ENCODE measurements at regions not wholly inside any gene's neighbourhood (a gene's known extent, or its start where the extent isn't known, plus 50 kb on each side); places are given as distances from the start of the nearest gene placed in this dataset.

DNA sequence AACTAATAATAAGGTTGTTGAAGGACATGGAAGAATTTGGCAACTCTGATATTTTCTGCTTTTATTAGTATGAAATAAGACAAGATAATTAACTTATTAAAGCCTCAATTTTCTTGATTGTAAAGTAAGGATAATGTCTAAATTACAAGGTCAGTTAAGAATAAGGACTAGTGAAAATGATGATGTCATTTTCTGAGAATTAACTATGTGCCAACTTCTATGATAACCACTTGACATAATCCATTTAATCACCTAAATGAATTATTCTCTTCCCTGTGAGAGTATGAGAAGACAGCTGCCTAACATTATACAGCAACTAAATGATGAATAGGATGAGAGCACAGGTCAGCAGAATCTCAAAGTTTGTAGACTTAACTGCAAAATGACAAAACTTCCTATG lies 1153.4 kb upstream of the POT1 start:
- Histone ChIP-seq H3K4me2 (replicated peaks; ENCODE audit: extremely low read depth, low read length, poor library complexity, severe bottlenecking) (no peak overlapping the region), H3K9me3 (replicated peaks in 1 of 2; ENCODE audit: control insufficient read depth in 1 of 2, insufficient read depth in 1 of 2, low read length in 2 of 2) (peaks cover 3 to 20% of the 10 kb centered on the region in 2 donors), H2AFZ (ENCODE audit: insufficient read depth, low read depth, low read length, poor library complexity, severe bottlenecking) (no peak overlapping the region), H3K27ac (ENCODE audit: low read depth in 1 of 2, low read length in 2 of 2) (no peak overlapping the region), H3K4me1 (ENCODE audit: control insufficient read depth in 1 of 2, insufficient read depth in 2 of 2, low read length in 2 of 2) (no peaks in the 10 kb centered on the region), H3K27me3 (ENCODE audit: control insufficient read depth in 2 of 2, insufficient read depth in 2 of 2, low read length in 2 of 2) (no peaks in the 10 kb centered on the region), H4K20me1 (ENCODE audit: insufficient read depth, low read length) (no peaks in the 10 kb centered on the region), H3K36me3 (replicated peaks in 1 of 2; ENCODE audit: control insufficient read depth in 1 of 2, insufficient read depth in 2 of 2, low read length in 2 of 2) (no peaks in the 10 kb centered on the region), H3K4me3 (replicated peaks in 1 of 3; ENCODE audit: low read depth in 2 of 3, low read length in 3 of 3) (no peak overlapping the region), H3K9ac (ENCODE audit: insufficient read depth, low read length, poor library complexity, severe bottlenecking) (no peak overlapping the region), H3K79me2 (ENCODE audit: insufficient read depth, low read length) (no peaks in the 10 kb centered on the region)
- Mint-ChIP-seq H3K36me3 (no peaks in the 10 kb centered on the region), H3K4me3 (no peak overlapping the region), H3K4me1 (no peaks in the 10 kb centered on the region), H3K27ac (no peak overlapping the region), H3K9me3 (peaks cover 0 to 6% (median 5%) of the 10 kb centered on the region in 7 donors), H3K27me3 (ENCODE audit: low read depth in 3 of 3) (no peaks in the 10 kb centered on the region)
- TF ChIP-seq, protein P1, sequence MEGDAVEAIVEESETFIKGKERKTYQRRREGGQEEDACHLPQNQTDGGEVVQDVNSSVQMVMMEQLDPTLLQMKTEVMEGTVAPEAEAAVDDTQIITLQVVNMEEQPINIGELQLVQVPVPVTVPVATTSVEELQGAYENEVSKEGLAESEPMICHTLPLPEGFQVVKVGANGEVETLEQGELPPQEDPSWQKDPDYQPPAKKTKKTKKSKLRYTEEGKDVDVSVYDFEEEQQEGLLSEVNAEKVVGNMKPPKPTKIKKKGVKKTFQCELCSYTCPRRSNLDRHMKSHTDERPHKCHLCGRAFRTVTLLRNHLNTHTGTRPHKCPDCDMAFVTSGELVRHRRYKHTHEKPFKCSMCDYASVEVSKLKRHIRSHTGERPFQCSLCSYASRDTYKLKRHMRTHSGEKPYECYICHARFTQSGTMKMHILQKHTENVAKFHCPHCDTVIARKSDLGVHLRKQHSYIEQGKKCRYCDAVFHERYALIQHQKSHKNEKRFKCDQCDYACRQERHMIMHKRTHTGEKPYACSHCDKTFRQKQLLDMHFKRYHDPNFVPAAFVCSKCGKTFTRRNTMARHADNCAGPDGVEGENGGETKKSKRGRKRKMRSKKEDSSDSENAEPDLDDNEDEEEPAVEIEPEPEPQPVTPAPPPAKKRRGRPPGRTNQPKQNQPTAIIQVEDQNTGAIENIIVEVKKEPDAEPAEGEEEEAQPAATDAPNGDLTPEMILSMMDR (IDR thresholded peaks at IDR 0.05): no peak
- no peak for DNase-seq
- intact Hi-C loops (cut with micrococcal nuclease): no loop called here

DNA sequence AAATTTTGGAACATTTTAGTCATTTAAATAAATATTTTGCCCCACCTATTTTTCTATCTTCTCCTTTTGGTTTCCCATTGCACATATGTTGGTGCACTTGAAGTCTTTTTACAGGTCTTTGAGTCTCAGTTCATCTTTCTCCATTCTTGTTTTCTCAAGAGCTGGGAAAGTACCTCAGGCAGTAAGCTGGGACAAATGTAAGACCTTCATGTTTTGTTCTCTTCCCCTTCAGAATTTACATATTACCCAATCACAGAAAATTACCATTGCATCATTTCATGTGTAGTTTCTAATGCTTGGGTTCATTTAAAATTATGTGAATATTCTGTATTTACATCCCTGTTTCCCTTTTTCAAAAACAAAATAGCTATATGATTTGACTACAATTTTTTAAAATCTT lies 1150.0 kb upstream of the POT1 start:
- Histone ChIP-seq H3K9ac (ENCODE audit: insufficient read depth, low read length, poor library complexity, severe bottlenecking) (no peak overlapping the region), H3K4me1 (ENCODE audit: control insufficient read depth in 1 of 2, insufficient read depth in 2 of 2, low read length in 2 of 2) (no peaks in the 10 kb centered on the region), H3K36me3 (replicated peaks in 1 of 2; ENCODE audit: control insufficient read depth in 1 of 2, insufficient read depth in 2 of 2, low read length in 2 of 2) (no peaks in the 10 kb centered on the region), H2AFZ (ENCODE audit: insufficient read depth, low read depth, low read length, poor library complexity, severe bottlenecking) (no peak overlapping the region), H3K4me3 (replicated peaks in 1 of 3; ENCODE audit: low read depth in 2 of 3, low read length in 3 of 3) (no peak overlapping the region), H4K20me1 (ENCODE audit: insufficient read depth, low read length) (no peaks in the 10 kb centered on the region), H3K9me3 (replicated peaks in 1 of 2; ENCODE audit: control insufficient read depth in 1 of 2, insufficient read depth in 1 of 2, low read length in 2 of 2) (peaks cover 3 to 11% of the 10 kb centered on the region in 2 donors), H3K79me2 (ENCODE audit: insufficient read depth, low read length) (no peaks in the 10 kb centered on the region), H3K27ac (ENCODE audit: low read depth in 1 of 2, low read length in 2 of 2) (no peak overlapping the region), H3K4me2 (replicated peaks; ENCODE audit: extremely low read depth, low read length, poor library complexity, severe bottlenecking) (no peak overlapping the region), H3K27me3 (ENCODE audit: control insufficient read depth in 2 of 2, insufficient read depth in 2 of 2, low read length in 2 of 2) (no peaks in the 10 kb centered on the region)
- H3K4me3 Mint-ChIP-seq: no peak overlapping the region
- no peaks in the 10 kb centered on the region for H3K4me1 Mint-ChIP-seq
- peaks cover 0 to 5% (median 0%) of the 10 kb centered on the region in 7 donors for H3K9me3 Mint-ChIP-seq
- no peak overlapping the region for H3K27ac Mint-ChIP-seq
- H3K36me3 Mint-ChIP-seq: no peaks in the 10 kb centered on the region
- DNase-seq: no peak
- H3K27me3 Mint-ChIP-seq (ENCODE audit: low read depth in 3 of 3): no peaks in the 10 kb centered on the region
- TF ChIP-seq, protein P1 (IDR thresholded peaks at IDR 0.05): no peak
- intact Hi-C loops (cut with micrococcal nuclease): no loop called here

Data from CD14-positive monocyte (primary cell).